Osteocyte (in vitro differentiated cells): ENCODE measurements at regions not wholly inside any gene's neighbourhood (a gene's known extent, or its start where the extent isn't known, plus 50 kb on each side); places are given as distances from the start of the nearest gene placed in this dataset.
"Not testable (repeated sequence)": the region's sequence is repeated elsewhere in the genome, so short reads cannot be mapped to it uniquely, and the experiment has no call there.

Experiments
- DNase-seq: peaks from one replicate; pipeline ENCODE4 v3.0.0; 2021; ENCODE audit warnings: mixed read lengths; ENCODE audit not compliant: unreplicated experiment; ENCODE audit errors: extremely low spot score
- H3K27ac Mint-ChIP-seq: one replicate; pipeline ENCODE4 v1.8.0; 2021; ENCODE audit warnings: mild to moderate bottlenecking, mixed read lengths; ENCODE audit not compliant: unreplicated experiment
- H3K27me3 Mint-ChIP-seq: one replicate; pipeline ENCODE4 v1.8.0; 2021; ENCODE audit warnings: mixed read lengths; ENCODE audit not compliant: unreplicated experiment
- H3K36me3 Mint-ChIP-seq: one replicate; pipeline ENCODE4 v1.8.0; 2021; ENCODE audit warnings: mixed read lengths; ENCODE audit not compliant: unreplicated experiment
- H3K4me1 Mint-ChIP-seq: one replicate; pipeline ENCODE4 v1.8.0; 2021; ENCODE audit warnings: mixed read lengths; ENCODE audit not compliant: unreplicated experiment
- H3K4me3 Mint-ChIP-seq: one replicate; pipeline ENCODE4 v1.8.0; 2021; ENCODE audit warnings: mild to moderate bottlenecking, moderate library complexity, mixed read lengths; ENCODE audit not compliant: unreplicated experiment
- H3K9me3 Mint-ChIP-seq: one replicate; pipeline ENCODE4 v1.8.0; 2021; ENCODE audit warnings: mixed read lengths; ENCODE audit not compliant: unreplicated experiment
- CTCF ChIP-seq: fragments of 200-600 bp; sonication (generic); IDR thresholded peaks from 2 replicates; pipeline ENCODE4 v1.5.0; 2021; ENCODE audit warnings: antibody characterized with exemption, mild to moderate bottlenecking, moderate library complexity

GRCh38 chr4:116101321-116101720, 984.1 kb downstream of the TRAM1L1 start:
- Mint-ChIP-seq H3K4me1 (peaks cover 27% of the 10 kb centered on the region), H3K4me3 (no peak overlapping the region), H3K27me3 (no peaks in the 10 kb centered on the region), H3K9me3 (peaks cover 6% of the 10 kb centered on the region), H3K36me3 (peaks cover 6% of the 10 kb centered on the region), H3K27ac (no peak overlapping the region)
- TF ChIP-seq CTCF, result no peak
- no peak for DNase-seq

- no peak for TF ChIP-seq CTCF
- no peak overlapping the region for H3K4me3 Mint-ChIP-seq
- H3K4me1 Mint-ChIP-seq, result peaks cover 27% of the 10 kb centered on the region
- peaks cover 6% of the 10 kb centered on the region for H3K9me3 Mint-ChIP-seq
- no peak for DNase-seq
- H3K27ac Mint-ChIP-seq, result no peak overlapping the region
- peaks cover 6% of the 10 kb centered on the region for H3K36me3 Mint-ChIP-seq
- peaks cover 5% of the 10 kb centered on the region for H3K27me3 Mint-ChIP-seq
These were observed 985.8 kb downstream of the TRAM1L1 start for GRCh38 chr4:116099596-116099995.

GRCh38 chr4:116097353-116097752, 983.9 kb upstream of the NDST4 start:
- peaks cover 22% of the 10 kb centered on the region for H3K4me1 Mint-ChIP-seq
- not testable (repeated sequence) for DNase-seq, H3K36me3 Mint-ChIP-seq, H3K27me3 Mint-ChIP-seq, H3K4me3 Mint-ChIP-seq, H3K9me3 Mint-ChIP-seq, H3K27ac Mint-ChIP-seq

GRCh38 chr4:116092961-116093360, 979.5 kb upstream of the NDST4 start:
- Mint-ChIP-seq H3K36me3 (peaks cover 6% of the 10 kb centered on the region), H3K4me1 (peaks cover 3% of the 10 kb centered on the region), H3K27ac (no peak overlapping the region), H3K4me3 (no peak overlapping the region), H3K9me3 (peaks cover 6% of the 10 kb centered on the region), H3K27me3 (peaks cover 7% of the 10 kb centered on the region)
- TF ChIP-seq CTCF, result no peak
- DNase-seq, result no peak

GRCh38 chr4:116088771-116089170, 975.4 kb upstream of the NDST4 start:
- Mint-ChIP-seq H3K27ac (no peak overlapping the region), H3K27me3 (peaks cover 7% of the 10 kb centered on the region), H3K9me3 (no peaks in the 10 kb centered on the region), H3K36me3 (no peaks in the 10 kb centered on the region), H3K4me3 (no peak overlapping the region), H3K4me1 (peaks cover 3% of the 10 kb centered on the region)
- no peak for TF ChIP-seq CTCF
- DNase-seq, result no peak

DNA sequence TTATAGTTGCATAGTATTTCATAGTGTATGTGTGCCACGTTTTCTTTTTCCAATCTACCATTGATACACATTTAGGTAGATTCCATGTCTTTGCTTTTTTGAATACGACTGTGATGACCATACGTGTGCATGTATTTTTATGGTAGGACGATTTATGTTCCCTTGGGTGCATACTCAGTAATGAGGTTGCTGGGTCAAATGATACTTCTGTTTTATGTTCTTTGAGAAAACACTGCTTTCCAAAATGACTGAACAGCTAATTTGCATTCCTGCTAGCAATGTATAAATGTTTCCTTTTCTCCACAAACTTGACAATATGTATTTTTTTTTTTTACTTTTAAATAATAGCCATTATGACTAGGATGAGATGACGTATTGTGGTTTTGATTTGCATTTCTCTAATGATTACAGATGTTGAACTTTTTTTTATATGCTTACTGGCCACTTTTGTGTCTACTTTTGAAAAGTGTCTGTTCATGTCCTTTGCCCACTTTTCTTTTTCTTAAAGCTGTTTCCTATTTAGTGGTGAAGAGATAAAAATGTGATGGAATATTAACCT, 969.5 kb upstream of the NDST4 start:
- H3K4me1 Mint-ChIP-seq, result no peaks in the 10 kb centered on the region
- H3K27ac Mint-ChIP-seq, result no peak overlapping the region

More for the DNA sequence above, 969.5 kb upstream of the NDST4 start:
- Mint-ChIP-seq H3K27me3 (peaks cover 7% of the 10 kb centered on the region), H3K4me3 (no peak overlapping the region), H3K36me3 (no peaks in the 10 kb centered on the region), H3K9me3 (no peaks in the 10 kb centered on the region)
- no peak for DNase-seq
- TF ChIP-seq CTCF, result no peak
